ENCODE measurements at regions not wholly inside any gene's neighbourhood (a gene's known extent, or its start where the extent isn't known, plus 50 kb on each side); places are given as distances from the start of the nearest gene placed in this dataset.
"Not testable (repeated sequence)": the region's sequence is repeated elsewhere in the genome, so short reads cannot be mapped to it uniquely, and the experiment has no call there.

GRCh38 chrX:95973456-95974095, 711.1 kb upstream of the DIAPH2 start:
- TF ChIP-seq ARNT (IDR thresholded peaks at IDR 0.05); FOXM1 (IDR thresholded peaks at IDR 0.05; ENCODE audit: borderline replicate concordance); ELF4 (IDR thresholded peaks at IDR 0.05); HDGF (IDR thresholded peaks at IDR 0.05; ENCODE audit: borderline replicate concordance); SUZ12 (IDR thresholded peaks at IDR 0.05); ZNF384 (IDR thresholded peaks at IDR 0.05); NFRKB (IDR thresholded peaks at IDR 0.05); L3MBTL2 (conservative IDR thresholded peaks at IDR 0.05); SP1 (IDR thresholded peaks at IDR 0.05); CTBP1 (IDR thresholded peaks at IDR 0.05; ENCODE audit: borderline replicate concordance): not testable (repeated sequence)
